Activated CD4-positive, alpha-beta T cell treated with anti-CD3 and anti-CD28 coated beads, Interleukin-2, amount 50 U/mL, for 16 hours (primary cell): ENCODE measurements at regions not wholly inside any gene's neighbourhood (a gene's known extent, or its start where the extent isn't known, plus 50 kb on each side); places are given as distances from the start of the nearest gene placed in this dataset.
"Not testable (repeated sequence)": the region's sequence is repeated elsewhere in the genome, so short reads cannot be mapped to it uniquely, and the experiment has no call there.

Source experiments
- DNase-seq: peaks from one replicate; pipeline ENCODE4 v3.0.0-alpha.2; 2020

DNA sequence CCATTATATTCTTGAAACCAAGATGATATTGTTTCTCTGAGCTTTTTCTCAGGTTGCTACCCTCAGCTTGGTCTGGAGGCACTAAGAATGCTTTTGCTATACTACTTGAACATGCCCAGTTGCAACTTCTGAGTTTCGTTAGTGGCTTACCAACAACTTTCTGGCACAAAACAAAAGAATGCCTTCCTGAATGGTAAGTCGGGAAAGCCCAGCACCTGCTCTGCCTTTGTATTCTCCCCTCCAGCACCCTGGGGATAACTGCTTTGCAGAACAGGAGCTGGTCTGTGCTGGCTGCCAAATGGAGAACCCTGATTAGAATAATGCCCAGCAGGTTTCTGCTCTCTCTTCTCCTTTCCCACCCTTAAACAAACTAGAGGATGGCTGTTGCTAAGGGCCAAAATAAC is 149.3 kb downstream of the TGFB2 start:
- DNase-seq: no peak

DNA sequence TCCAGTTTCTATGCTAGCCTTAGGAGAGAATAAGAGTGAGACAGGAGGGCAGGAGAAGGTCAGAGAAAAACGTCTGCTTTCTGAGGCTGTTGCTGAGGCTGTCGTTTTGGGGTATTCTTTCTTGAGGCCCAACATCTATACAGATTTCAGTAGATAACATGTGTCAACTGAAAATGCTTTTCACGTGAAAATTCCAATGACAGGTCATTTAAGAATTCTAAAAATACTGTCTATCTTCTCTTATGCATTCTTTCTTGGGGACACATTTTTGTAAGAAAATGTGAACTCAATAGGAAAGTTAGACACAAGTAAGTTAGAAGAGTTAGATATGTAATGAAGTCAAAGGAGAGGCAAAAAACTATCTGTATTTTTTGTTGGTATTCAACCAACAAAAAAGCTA is 150.8 kb downstream of the TGFB2 start:
- DNase-seq: no peak

DNA sequence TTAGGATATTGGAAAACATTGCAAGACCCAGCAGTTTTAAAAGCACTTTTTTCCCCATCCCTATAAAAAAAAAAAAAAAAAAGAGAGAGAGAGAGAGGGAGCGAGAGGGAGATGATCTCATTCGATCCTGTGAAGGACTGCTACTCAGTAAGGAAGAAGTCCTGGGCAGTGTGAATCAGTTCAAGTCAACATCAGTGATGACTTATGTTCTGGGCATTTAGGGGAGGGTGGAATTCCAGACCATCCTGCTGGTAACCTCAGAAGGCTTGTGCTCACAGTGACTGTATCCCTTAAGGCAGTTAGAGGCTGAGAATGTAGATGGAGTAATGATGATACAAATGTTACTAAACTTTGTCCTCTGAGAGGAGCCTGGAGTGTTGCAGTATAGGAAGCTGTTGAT is 151.4 kb downstream of the TGFB2 start:
- DNase-seq: no peak

DNA sequence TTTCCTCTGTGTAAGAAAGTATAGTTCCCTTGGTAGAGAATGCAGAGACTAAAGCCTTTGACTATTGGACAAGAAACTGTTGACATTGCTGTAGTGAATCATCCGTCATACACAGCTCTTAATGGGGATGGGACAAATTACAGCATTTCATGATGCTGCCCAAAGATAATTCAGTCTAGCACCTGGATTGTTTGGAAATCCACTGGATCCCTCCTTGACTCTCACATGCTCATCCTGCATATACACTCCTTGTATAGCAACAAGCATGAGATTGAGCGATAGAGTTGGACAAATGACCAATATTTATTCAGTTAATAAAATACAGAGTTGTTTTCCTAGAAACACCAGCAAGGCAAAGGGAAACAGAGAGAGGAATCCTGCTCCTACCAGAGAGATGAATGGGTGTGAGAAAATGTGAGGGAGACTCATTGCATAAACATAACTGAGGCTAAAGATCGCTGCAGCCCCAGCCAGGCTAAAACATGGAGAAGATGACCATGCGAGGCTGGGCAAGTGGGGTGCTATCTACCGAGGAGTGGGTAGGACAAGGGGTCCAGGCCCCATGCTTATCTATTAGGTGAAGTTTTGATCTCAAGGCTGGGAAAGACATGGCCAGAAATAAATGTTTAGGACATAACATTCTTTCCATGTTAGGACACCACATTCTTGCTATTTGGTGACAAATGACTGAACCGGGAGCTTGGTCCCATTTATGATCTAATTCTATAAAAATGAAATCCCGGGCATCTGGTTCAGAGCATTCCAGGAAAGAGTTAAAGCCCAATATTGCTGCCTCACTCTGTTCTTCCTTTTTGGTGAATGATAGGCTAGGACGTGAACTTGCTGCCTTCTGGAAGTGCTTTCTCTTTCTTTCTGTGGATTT is 153.2 kb downstream of the TGFB2 start:
- DNase-seq: no peak

DNA sequence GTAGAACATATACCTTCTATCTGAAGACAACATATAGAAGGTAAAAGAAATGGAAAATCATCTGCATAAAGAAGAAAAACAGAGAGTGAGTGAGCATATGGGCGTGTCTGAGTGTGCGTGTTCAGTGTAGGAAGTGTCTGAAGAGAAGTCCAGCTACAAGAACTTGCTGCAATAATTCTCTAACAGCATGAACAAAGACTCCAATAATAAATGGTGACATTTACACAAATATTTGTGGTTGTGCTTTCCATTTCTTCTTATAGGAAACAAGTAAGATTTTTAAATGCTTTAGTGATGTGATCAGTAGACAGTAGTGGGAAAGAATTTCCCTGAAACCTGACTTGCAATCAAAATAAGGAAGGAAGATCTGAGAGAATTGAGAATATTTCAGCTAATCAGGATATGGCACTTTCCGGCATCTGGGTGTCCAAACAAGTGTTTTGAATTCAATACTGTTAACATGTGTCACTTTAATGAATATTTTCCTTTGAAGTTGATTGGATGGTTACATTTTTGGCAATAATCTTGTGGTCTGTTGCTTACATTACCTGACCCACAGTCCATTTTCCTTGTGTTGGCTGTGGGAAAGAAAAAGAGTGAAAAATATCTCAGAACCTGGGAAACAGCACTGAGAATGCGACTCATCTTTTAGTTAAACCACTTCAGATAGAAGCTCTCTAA is 154.0 kb downstream of the TGFB2 start:
- no peak for DNase-seq

DNA sequence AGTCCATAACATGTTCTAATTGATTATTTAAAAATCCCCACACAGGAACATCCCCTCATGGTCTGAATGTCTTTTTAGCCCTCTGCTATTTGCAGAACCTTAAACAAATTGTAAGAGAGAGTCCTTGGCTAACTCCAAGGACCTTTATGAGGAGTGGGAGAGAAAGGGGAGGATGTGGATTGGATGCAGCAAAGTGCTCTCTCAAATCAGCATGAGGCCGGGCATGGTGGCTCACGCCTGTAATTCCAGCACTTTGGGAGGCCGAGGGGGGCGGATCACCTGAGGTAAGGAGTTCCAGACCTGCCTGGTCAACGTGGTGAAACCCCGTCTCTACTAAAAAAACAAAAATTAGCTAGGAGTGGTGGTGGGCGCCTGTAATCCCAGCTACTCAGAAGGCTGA is 154.8 kb downstream of the TGFB2 start:
- no peak for DNase-seq

DNA sequence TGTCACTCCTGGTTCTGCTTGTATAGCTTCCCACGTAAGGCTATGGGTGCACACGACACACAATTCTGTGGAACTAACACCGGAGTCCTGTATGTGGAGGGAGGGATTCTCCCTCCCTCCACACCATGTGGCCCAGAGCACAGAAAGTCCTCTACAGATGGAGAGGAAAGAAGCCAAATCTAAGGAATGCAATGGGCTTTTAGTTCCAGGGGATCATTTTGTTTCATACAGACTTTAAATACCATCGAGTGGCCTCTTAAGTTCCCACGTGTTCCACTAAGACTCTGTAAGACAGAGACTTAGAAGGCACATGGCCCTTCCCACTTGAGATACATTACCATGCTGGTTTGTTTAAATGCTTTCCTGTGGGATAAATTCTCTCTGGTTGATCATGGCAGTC is 156.0 kb downstream of the TGFB2 start:
- DNase-seq: no peak

DNA sequence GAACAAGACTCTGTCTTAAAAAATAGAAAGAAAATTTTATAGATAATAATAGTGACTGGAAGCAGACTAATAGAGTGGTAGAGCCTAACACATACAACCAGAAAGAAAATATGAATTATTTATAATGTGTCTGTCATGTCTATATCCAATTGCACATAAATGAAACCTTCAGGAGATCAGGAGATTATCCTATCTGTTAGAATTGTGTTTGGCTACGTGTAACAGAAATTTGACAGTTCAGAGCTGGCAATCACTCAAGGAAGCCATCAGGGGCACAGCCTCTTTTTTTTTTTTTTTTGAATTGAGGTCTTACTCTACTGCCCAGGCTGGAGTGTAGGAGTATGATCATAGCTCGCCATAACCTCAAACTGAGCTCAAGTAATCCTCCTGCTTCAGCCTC is 157.2 kb downstream of the TGFB2 start:
- DNase-seq: no peak

DNA sequence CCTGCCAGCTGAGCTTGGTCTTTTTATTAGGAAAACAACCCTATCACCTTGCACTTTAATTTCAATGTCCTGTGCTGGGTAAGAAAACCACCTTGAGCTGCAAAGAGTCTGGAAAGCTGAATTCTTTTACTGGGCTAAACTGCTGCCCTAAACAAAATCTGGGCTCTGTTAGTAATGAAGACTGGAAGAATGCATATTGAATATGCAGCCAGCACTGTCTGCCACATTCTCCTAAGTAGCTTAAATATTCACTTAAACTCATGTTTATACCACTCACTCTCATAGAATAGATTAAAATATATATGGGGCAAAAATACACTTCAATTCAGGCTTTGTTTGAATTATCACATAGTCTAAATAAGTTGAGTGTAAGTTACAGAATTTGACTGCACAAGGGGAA is 158.0 kb downstream of the TGFB2 start:
- no peak for DNase-seq

DNA sequence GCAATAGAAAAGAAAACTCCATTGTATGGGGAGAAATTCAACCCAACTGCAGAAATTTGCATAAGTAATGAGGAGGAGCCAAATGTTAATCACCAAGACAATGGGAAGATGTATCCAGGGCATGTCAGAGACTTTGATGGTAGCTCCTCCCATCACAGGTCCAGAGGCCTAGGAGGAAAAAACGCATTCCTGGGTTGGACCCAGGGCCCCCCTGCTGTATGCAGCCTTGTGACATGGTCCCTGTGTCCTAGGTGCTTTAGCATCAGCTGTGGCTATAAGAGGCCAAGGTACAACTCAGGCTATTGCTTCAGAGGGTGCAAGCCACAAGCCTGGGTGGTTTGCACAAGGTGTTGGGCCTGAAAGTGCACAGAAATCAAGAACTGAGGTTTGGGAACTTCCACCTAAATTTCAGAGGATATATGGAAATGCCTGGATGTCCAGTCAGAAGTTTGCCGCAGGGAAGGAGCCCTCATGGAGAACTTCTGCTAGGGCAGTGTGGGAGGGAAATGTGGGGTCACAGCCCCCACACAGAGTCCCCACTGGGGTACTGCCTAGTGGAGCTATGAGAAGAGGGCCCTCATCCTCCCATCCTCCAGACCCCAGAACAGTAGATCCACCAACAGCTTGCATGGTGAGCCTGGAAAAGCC is 162.3 kb downstream of the TGFB2 start:
- no peak for DNase-seq

DNA sequence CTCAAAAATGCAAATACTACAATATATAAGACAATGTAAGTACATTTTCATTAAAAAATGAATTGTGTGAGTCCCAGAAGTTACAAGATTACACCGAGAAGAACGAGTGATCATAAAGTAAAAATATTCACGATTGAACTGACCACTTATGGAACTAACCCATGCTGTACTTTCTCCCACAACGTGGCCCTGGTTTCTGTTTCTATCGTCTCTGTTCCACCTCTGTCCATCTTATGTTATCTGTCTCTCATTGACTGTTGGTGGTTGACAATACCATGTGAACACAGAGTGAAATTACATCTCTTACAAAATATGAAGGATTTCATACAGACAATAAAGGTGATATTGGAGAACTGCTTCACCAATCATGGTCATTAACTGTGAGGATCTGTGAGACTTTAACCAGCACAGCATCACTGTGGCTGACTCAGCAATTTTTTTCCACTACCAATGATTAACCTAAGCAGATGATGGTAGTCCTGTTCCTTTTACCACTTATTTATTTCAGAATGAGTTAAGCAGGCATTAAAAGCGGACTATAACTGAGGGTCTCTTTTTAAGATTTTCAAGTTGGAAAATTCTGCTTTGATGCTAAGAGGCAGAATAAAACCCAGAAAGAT is 165.1 kb downstream of the TGFB2 start:
- no peak for DNase-seq

DNA sequence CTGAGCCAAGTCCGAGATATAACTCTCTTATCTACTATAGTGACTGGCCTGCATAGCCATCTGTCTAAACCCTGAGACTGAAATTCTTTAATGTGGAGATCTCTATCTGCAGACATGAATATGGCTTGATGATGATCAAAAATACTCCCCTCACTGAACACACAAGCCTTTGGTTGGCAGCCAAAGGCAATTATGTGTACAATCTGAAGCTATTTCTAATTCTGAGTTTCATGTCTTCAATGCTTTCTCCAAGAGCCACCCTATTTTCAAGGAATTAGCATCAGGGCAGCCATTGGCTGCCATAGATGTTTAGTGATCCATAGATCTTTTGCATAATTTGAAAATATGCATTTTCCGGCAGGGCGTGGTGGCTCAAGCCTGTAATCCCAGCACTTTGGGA is 168.2 kb downstream of the TGFB2 start:
- no peak for DNase-seq

DNA sequence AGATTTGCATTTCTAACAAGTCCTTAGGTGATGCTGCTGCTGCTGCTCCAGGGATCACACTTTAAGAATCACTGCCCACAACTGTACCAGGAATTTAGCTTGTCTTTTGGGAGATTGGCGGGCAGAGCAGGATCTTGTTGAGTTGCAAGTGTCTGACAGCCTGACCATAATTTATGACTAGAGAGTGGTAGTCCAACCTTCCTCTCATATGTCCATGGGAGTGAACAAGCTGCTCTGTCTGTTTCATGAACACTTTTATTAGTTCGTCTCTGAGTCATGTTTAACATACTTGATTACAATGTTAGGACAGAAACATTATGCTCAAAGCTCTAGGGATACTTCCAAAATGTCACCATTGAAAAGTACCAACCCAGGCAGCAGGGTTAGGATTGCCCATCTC is 169.6 kb downstream of the TGFB2 start:
- DNase-seq: no peak

DNA sequence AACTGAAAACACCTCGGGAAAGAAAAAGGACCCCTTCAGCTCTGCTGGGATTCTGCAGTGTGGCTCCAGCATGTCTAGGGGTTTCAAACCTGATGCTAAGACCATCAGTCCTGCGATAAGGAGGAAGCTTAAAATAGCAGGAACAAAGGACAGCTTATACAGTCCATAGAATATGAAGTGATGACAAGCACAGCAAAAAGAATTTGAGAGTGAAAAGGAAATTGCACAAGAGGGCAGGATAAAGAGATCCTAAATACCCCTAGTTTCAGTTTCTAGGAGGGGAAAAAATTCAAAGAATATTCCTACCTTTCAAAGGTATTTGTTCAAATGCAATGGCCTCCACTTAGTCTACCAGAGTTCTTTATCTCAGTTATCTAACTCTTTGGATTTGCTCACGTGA is 171.4 kb downstream of the TGFB2 start:
- no peak for DNase-seq

DNA sequence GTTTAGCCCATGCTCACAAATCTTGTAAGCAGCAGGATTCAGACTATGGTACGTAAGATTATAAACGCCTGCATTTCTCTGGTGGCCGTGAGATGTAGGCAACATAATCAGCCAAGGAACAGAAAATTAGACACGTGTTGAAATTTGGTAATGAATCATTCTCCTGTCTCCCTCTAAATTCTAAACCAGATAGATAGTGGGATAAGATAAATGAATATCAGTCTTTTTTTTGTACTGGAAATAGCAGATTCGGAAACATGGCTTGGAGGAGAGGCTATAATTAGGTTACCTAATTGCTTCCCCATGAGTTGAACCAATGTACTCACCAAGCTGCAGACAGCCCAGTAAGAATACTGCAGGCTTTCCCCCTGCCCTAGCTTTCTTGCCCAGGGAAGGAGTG is 172.3 kb downstream of the TGFB2 start:
- DNase-seq: no peak

DNA sequence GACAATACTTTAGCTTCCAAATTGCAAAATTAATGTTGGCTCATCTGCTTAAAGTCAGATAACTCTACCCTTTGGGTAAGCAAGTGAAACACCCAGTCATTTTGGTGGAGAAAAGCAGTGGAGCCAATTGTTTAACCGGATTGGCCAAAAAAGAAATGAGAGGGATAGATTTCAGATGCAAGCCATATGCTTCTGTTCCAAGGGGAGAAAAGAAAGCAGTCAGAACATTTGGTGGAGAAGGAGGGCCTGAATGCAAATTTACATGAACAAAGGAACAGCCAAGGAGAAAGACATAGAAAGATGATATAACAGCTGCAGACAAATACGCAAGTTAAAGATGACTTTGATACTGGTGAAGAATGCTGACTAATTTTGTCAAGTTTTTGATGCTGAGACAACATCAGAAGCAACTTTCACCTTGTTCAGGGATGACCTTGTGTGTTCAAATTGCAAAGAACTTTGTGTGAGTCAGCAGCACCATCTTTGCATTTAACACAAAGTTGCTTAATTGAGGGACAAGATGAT is 173.1 kb downstream of the TGFB2 start:
- no peak for DNase-seq

DNA sequence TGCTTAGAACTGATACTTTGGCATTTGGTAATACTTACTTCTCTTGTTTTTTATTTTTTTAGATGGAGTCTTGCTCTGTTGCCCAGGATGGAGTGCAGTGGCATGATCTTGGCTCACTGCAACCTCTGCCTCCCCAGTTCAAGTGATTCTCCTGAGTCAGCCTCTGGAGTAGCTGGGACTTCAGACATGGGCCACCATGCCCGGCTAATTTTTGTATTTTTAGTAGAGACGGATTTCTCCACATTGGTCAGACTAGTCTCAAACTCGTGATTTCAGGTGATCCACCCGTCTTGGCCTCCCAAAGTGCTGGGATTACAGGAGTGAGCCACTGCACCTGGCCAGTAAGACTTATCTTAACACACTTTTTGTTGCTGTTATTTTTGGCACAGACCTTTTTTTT is 175.5 kb downstream of the TGFB2 start:
- DNase-seq: not testable (repeated sequence)

DNA sequence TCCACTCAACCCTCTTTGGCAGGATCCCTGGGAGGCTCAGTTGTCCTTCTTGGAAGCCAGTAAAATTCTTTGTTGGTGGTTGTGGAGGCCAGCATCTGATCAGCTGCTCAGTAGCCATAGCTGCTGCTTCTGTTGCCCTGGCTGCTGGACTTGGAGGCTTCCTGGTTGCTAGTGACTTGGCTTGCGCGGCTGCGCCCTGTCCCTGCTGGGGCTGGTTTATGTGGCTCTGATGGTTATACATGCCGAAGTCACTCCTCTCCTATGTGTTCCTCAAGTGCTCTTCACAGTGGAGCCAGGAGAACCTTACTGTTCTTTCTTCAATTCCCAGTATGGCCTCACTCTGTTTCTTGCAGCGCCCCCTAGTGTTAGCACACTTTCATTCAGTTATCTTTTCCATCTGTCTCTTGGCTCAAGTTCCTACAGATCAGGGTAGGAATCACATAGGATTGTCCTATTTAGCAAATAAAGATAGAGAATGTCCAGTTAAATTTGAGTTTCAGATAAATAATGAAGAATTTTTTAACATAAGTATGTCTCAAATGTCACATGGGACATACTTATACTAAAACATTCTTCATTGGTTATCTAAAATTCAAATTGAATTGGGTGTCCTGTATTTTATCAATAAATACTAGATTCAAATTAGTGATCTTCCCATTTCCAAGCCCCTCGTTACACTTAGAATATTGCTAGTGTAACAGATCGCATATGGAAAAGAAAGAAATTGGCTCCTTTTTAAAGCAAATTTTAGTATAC is 176.5 kb downstream of the TGFB2 start:
- DNase-seq: peak; percentile 36

DNA sequence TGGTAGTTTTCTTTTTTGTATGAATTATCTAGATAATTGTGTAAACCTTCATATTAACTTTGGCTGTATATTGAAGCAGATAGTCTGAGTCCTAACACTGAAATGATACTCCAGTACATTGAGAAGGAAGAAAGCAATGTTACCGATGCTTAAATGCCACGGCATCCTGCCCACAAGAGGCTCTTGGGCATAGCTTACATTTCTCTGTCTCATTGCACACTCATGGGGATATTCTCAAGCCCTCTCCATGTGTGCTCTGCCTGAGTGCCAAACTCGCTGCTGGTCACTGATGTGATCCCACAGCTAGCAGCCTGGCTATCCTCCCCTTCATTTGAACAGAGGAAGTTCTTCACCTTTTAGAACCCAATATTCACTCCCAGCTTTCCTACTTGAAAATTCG is 179.4 kb downstream of the TGFB2 start:
- DNase-seq: no peak

DNA sequence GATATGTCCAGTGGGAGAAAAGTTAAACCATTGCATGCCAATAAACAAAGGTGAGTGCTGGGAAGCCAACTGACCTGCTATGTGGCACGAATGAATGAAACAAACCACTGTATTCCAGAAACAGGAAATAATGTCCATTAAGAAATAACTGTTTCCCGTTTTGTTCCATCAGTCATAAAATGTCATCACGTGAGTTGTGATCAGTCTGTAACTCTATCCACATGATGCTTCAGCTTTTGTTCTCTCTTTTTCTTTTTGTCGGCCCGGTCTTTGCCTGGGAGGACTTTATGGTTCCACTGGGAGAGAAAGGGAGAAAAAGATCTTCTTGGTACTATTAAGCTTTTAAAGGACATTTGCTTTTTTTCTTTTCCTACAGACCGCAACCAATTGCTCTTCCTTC is 179.9 kb downstream of the TGFB2 start:
- no peak for DNase-seq

DNA sequence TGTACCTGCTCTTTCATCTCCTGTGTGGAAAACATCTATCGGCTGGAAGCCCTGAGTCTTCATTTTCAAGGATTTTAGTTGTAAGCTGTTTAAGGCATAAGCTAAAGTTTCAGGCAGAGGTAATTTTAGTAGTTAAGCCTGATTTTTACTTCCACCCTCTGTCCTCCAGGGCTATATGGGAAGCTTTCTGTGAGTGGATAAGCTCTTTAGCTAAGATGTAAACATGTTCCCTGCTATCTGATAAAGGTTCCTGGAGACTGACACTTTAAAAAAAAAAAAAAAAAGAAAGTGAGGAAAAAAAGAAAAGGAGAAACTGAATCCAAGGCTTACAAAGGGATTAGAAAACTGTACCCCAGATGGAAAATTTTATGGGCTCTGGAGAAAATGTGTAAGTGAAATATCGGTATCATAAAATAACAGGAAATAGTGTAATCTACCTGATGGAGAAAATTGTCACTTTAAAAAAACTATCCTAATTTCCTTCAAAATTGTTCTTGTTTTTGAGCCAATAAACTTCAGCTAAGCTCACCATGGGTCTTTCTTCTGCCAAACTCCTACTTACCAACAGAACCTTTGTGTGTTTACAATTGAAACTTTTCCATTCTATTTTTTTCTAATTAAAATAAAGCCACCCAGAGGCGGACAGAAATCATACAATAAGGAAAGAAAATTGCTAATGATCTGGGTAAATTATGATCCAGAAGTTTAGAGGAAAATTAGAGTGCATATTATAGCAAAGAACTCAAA is 180.5 kb downstream of the TGFB2 start:
- no peak for DNase-seq

DNA sequence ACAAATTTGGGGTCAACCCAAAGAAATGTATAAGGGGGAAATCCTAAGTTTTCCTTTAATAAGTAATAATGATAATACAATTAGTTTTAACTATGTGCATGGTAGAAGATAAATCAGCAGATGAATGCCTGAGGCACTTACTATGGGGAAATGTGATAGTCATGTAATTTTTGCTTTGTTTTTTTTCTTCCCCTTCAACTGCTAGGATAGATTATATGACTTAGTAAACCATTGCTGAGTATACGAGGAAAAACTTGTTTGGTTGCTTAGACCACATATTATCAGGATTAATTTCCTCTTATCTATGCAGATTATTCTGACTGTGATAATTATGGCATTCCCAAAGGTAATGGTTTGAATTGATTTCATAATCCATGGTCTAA is 181.1 kb downstream of the TGFB2 start:
- DNase-seq: no peak
